Activated T-cell treated with anti-CD3 and anti-CD28 coated beads, Interleukin-2, amount 50 U/mL, for 24 hours (primary cell): ENCODE measurements at regions not wholly inside any gene's neighbourhood (a gene's known extent, or its start where the extent isn't known, plus 50 kb on each side); places are given as distances from the start of the nearest gene placed in this dataset.
"Not testable (repeated sequence)": the region's sequence is repeated elsewhere in the genome, so short reads cannot be mapped to it uniquely, and the experiment has no call there.

Experiments used
- DNase-seq: peaks from one replicate; pipeline ENCODE4 v3.0.0-alpha.2; 2020
- H3K27ac Mint-ChIP-seq: 2 replicates; pipeline ENCODE4 v1.8.0; 2020; ENCODE audit warnings: mild to moderate bottlenecking, mixed read lengths
- H3K27me3 Mint-ChIP-seq: 2 replicates; pipeline ENCODE4 v1.8.0; 2020; ENCODE audit warnings: mixed read lengths
- H3K36me3 Mint-ChIP-seq: 2 replicates; pipeline ENCODE4 v1.8.0; 2020; ENCODE audit warnings: low read depth, mixed read lengths
- H3K4me1 Mint-ChIP-seq: 2 replicates; pipeline ENCODE4 v1.8.0; 2020; ENCODE audit warnings: low read depth, mixed read lengths
- H3K4me3 Mint-ChIP-seq: 2 replicates; pipeline ENCODE4 v1.8.0; 2020; ENCODE audit warnings: mild to moderate bottlenecking, moderate library complexity, mixed read lengths
- H3K9me3 Mint-ChIP-seq: 2 replicates; pipeline ENCODE4 v1.8.0; 2020; ENCODE audit warnings: mixed read lengths

DNA sequence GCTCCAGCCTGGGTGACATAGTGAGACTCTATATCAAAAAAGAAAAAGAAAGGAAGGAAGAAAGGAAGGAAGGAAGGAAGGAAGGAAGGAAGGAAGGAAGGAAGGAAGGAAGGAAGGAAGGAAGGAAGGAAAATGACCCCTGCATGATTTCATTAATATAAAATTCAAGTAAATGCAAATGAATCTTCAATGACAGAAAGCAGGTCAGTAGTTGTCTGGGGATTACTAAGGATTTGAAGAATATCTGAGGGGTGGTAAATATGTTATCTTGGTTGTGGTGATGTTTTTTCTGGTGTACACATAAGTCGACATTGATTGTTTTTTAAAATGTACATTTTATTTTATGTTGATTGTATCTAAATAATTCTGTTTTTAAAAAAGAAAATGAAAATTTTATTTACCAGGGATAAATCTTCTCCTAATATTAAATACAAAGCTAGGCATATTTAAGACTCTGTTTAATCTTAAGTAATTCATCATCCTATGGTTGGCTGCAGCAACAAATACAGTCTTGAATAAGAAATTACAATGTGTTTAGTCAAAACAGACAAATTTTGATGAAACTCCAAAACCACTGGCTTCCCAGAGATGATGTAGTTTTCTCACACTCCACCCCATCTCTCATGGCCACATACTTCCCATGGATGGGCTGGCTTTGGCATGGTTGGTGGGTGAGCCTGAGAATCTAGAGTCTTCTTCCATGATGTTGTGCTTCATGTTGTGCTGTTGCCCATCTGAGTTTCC, 314.7 kb upstream of the REG3G start:
- DNase-seq, result no peak
- H3K4me3 Mint-ChIP-seq, result no peak overlapping the region
- no peak overlapping the region for H3K27ac Mint-ChIP-seq
- H3K36me3 Mint-ChIP-seq, result no peaks in the 10 kb centered on the region
- peaks cover 6% of the 10 kb centered on the region for H3K9me3 Mint-ChIP-seq
- H3K27me3 Mint-ChIP-seq, result no peaks in the 10 kb centered on the region
- no peaks in the 10 kb centered on the region for H3K4me1 Mint-ChIP-seq

- DNase-seq, result no peak
- no peak overlapping the region for H3K27ac Mint-ChIP-seq
- no peaks in the 10 kb centered on the region for H3K36me3 Mint-ChIP-seq
- H3K4me3 Mint-ChIP-seq, result no peak overlapping the region
- peaks cover 6% of the 10 kb centered on the region for H3K9me3 Mint-ChIP-seq
- no peaks in the 10 kb centered on the region for H3K4me1 Mint-ChIP-seq
- H3K27me3 Mint-ChIP-seq, result no peaks in the 10 kb centered on the region
These were observed 310.2 kb upstream of the REG3G start for GRCh38 chr2:78715293-78715692.

GRCh38 chr2:78718024-78718423, 307.5 kb upstream of the REG3G start:
- no peaks in the 10 kb centered on the region for H3K4me1 Mint-ChIP-seq
- peaks cover 8% of the 10 kb centered on the region for H3K9me3 Mint-ChIP-seq
- H3K4me3 Mint-ChIP-seq, result no peak overlapping the region
- H3K36me3 Mint-ChIP-seq, result no peaks in the 10 kb centered on the region
- DNase-seq, result no peak
- no peaks in the 10 kb centered on the region for H3K27me3 Mint-ChIP-seq
- H3K27ac Mint-ChIP-seq, result no peak overlapping the region

DNA sequence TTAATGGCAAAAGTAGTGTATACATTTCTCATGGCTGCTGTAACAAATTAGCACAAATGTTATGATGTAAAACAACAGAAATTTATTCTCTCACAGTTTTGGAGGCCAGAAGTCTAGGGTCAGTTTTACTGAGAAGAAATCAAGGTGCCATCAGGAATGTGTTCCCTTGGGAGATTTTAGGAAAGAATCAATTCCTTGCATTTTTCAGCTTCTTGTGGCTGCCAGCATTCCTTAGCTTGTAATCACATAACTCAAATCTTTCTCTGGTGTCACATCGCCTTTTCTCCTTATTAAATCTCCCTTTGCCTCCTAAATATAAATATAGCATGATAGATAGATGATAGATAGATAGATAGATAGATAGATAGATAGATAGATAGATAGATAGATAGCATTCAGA, 307.0 kb upstream of the REG3G start:
- Mint-ChIP-seq H3K9me3 (peaks cover 8% of the 10 kb centered on the region), H3K27me3 (no peaks in the 10 kb centered on the region), H3K4me1 (no peaks in the 10 kb centered on the region), H3K27ac (no peak overlapping the region), H3K36me3 (no peaks in the 10 kb centered on the region), H3K4me3 (no peak overlapping the region)
- DNase-seq, result no peak

DNA sequence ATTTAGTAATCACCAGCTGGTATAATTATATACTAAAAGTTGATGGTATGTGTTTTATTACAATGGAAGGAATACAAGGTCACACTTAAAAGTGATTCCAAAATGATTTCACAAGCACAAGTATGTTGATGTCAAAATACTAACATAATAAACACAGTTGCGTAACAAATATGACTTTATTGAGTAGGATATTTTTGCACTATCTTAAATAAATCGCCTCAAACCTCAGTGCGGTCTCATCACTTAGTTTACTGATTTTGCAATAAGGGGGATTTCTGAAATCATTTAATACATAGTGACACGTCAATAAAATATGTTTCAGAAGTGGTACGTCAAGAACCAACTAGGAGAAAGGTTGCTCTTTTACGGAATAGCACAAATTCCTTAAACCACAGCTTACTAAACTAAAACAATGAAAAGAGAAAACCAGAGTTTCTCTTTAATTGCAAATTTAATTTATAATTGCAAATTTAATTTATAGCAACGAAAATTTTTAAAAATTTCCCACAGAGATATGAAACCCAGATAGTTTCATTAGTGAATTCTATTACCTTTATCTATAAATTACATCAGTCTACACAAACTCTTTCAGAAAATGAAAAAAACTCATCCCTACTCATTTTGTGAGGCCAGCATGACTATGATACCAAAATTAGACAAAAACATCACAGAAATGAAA, 304.0 kb upstream of the REG3G start:
- Mint-ChIP-seq H3K27ac (no peak overlapping the region), H3K9me3 (peaks cover 14% of the 10 kb centered on the region), H3K27me3 (no peaks in the 10 kb centered on the region), H3K36me3 (no peaks in the 10 kb centered on the region), H3K4me1 (no peaks in the 10 kb centered on the region), H3K4me3 (no peak overlapping the region)
- no peak for DNase-seq

GRCh38 chr2:78734221-78734620, 291.3 kb upstream of the REG3G start:
- no peaks in the 10 kb centered on the region for H3K27me3 Mint-ChIP-seq
- H3K9me3 Mint-ChIP-seq, result peaks cover 17% of the 10 kb centered on the region

DNA sequence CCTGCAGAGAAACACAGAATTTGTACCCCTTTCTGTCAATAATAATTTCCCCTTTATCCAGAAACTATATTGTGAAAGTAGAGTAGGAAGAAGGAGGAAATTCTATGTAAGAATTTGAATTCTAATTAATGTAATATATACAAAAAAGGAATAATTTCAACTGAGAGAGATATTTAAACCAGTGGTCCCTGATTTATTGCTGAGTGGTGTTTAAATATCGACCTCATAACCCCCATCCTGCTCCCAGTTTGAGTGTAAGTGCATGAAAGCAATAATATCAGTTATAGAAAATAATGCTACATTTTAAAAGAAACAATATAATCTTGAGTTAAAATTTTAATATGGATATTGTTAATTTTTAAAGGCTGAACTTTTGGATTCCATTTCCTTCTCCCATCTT, 286.2 kb upstream of the REG3G start:
- Mint-ChIP-seq H3K36me3 (no peaks in the 10 kb centered on the region), H3K4me1 (no peaks in the 10 kb centered on the region), H3K27me3 (no peaks in the 10 kb centered on the region), H3K27ac (no peak overlapping the region), H3K4me3 (no peak overlapping the region), H3K9me3 (peaks cover 29% of the 10 kb centered on the region)
- no peak for DNase-seq

More at GRCh38 chr2:78734221-78734620, 291.3 kb upstream of the REG3G start:
- Mint-ChIP-seq H3K4me1 (no peaks in the 10 kb centered on the region), H3K36me3 (no peaks in the 10 kb centered on the region), H3K27ac (no peak overlapping the region), H3K4me3 (no peak overlapping the region)
- no peak for DNase-seq

- DNase-seq, result no peak
- no peaks in the 10 kb centered on the region for H3K27me3 Mint-ChIP-seq
- H3K4me3 Mint-ChIP-seq, result no peak overlapping the region
- H3K4me1 Mint-ChIP-seq, result no peaks in the 10 kb centered on the region
- H3K27ac Mint-ChIP-seq, result no peak overlapping the region
- peaks cover 9% of the 10 kb centered on the region for H3K9me3 Mint-ChIP-seq
- no peaks in the 10 kb centered on the region for H3K36me3 Mint-ChIP-seq
These were observed 275.9 kb upstream of the REG3G start for GRCh38 chr2:78749638-78750037.

DNA sequence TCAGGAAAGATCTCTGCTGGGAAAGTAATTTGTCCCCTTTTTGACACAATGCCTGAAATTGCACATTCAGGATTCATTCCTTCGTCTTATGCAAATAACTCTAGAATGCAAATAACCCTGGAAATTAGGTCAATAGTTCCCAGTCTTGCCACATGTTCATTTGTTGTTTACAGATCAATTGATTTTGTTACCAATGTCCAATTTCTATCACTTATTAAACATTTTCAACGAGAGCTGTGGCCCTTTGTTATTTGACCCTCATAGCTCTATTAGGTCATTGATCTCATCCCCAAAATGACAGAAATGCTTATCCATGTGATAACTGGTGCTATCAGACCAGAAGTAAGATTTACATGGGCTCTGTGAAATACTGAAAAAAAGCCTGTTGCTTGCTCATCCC, 275.3 kb upstream of the REG3G start:
- Mint-ChIP-seq H3K4me1 (no peaks in the 10 kb centered on the region), H3K9me3 (peaks cover 9% of the 10 kb centered on the region), H3K27ac (no peak overlapping the region), H3K27me3 (no peaks in the 10 kb centered on the region), H3K4me3 (no peak overlapping the region), H3K36me3 (no peaks in the 10 kb centered on the region)
- DNase-seq, result no peak

DNA sequence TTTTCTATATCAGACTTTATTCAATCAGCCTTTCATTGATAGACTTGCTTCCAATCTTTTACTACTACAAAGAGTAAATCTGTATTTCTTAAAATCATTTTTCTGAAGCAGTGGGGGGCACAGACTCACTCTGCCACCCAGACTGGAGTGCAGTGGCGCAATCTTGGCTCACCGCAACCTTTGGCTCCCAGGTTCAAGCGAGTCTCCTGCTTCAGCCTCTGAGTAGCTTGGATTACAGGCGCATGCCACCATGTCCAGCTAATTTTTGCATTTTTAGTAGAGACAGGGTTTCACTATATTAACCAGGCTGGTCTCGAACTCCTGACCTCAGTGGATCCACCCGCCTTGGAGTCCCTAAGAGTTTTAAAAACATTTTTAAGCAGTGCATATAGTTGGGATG, 270.6 kb upstream of the REG3G start:
- Mint-ChIP-seq H3K4me1 (no peaks in the 10 kb centered on the region), H3K9me3 (peaks cover 24% of the 10 kb centered on the region), H3K36me3 (no peaks in the 10 kb centered on the region), H3K27me3 (no peaks in the 10 kb centered on the region), H3K4me3 (no peak overlapping the region), H3K27ac (no peak overlapping the region)
- DNase-seq, result no peak

- no peaks in the 10 kb centered on the region for H3K36me3 Mint-ChIP-seq
- no peaks in the 10 kb centered on the region for H3K27me3 Mint-ChIP-seq
- no peak overlapping the region for H3K4me3 Mint-ChIP-seq
- no peak for DNase-seq
- H3K27ac Mint-ChIP-seq, result no peak overlapping the region
- peaks cover 44% of the 10 kb centered on the region for H3K9me3 Mint-ChIP-seq
- no peaks in the 10 kb centered on the region for H3K4me1 Mint-ChIP-seq
These were observed 268.3 kb upstream of the REG3G start for GRCh38 chr2:78757191-78757590.

DNA sequence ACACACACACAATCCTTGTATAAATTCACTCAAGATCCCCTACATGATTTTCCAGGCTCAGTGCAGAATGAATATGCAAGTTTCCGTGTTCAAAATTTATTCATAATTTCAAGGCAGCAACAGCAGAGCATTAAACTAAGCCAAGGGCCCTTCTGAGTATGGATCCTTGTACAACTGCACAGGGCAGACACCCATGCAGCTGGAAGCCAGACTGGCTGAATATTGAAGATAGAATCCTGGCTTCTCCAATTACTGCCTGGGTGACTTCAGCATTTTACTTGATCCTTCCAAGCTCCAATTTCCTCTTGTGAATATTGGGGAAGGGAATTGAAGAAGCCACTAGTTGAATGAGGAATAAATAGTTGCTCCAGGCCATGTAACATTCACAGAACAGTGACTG, 267.9 kb upstream of the REG3G start:
- DNase-seq, result no peak
- no peak overlapping the region for H3K27ac Mint-ChIP-seq
- H3K4me1 Mint-ChIP-seq, result no peaks in the 10 kb centered on the region
- H3K9me3 Mint-ChIP-seq, result peaks cover 47% of the 10 kb centered on the region
- H3K4me3 Mint-ChIP-seq, result no peak overlapping the region
- no peaks in the 10 kb centered on the region for H3K27me3 Mint-ChIP-seq
- H3K36me3 Mint-ChIP-seq, result no peaks in the 10 kb centered on the region

DNA sequence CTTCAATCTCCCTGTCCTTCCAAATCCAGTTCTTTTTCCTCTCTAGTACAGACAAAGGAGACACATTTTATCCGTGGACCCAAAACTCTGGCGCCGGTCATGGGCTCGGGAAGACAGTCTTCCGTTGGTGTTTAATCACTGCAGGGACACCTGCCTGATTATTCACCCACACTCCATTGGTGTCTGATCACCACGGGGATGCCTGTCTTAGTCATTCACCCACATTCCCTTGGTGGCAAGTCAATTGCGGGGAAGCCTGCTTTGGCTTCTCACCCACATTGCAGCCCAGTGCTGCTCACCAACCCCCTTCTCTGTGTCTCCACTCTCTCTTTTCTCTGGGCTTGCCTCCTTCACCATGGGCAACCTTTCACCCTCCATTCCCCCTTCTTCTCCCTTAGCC, 266.7 kb upstream of the REG3G start:
- H3K4me1 Mint-ChIP-seq, H3K36me3 Mint-ChIP-seq, H3K27me3 Mint-ChIP-seq, DNase-seq, H3K4me3 Mint-ChIP-seq, H3K27ac Mint-ChIP-seq: not testable (repeated sequence)
- peaks cover 51% of the 10 kb centered on the region for H3K9me3 Mint-ChIP-seq

DNA sequence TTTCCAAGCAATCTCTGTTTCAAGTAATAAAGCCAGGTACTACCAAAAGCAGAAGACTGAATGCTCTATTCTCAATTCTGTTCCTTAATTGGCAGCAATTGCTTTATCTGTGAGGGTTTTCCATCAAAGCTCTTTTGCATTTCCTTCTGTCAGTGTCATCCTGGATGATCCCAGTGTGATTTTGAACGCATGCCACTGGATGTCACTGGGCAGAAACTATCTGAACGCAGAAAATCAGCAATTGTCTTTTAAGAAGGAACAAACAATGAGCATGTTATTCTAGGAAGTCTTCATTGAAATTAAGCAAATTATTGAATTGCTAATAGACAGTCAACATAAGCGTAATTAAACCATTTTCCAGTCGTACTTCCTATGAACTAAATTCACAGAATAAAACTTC, 259.0 kb upstream of the REG3G start:
- H3K27ac Mint-ChIP-seq, result no peak overlapping the region
- H3K4me3 Mint-ChIP-seq, result no peak overlapping the region
- H3K36me3 Mint-ChIP-seq, result no peaks in the 10 kb centered on the region
- no peaks in the 10 kb centered on the region for H3K4me1 Mint-ChIP-seq
- DNase-seq, result no peak
- peaks cover 33% of the 10 kb centered on the region for H3K9me3 Mint-ChIP-seq
- H3K27me3 Mint-ChIP-seq, result no peaks in the 10 kb centered on the region

- H3K27ac Mint-ChIP-seq, result no peak overlapping the region
- no peaks in the 10 kb centered on the region for H3K27me3 Mint-ChIP-seq
- no peak overlapping the region for H3K4me3 Mint-ChIP-seq
- DNase-seq, result no peak
- H3K36me3 Mint-ChIP-seq, result no peaks in the 10 kb centered on the region
- H3K4me1 Mint-ChIP-seq, result no peaks in the 10 kb centered on the region
- peaks cover 19% of the 10 kb centered on the region for H3K9me3 Mint-ChIP-seq
These were observed 257.5 kb upstream of the REG3G start for GRCh38 chr2:78768016-78768415.
